ENCODE measurements at regions not wholly inside any gene's neighbourhood (a gene's known extent, or its start where the extent isn't known, plus 50 kb on each side); places are given as distances from the start of the nearest gene placed in this dataset.

DNA sequence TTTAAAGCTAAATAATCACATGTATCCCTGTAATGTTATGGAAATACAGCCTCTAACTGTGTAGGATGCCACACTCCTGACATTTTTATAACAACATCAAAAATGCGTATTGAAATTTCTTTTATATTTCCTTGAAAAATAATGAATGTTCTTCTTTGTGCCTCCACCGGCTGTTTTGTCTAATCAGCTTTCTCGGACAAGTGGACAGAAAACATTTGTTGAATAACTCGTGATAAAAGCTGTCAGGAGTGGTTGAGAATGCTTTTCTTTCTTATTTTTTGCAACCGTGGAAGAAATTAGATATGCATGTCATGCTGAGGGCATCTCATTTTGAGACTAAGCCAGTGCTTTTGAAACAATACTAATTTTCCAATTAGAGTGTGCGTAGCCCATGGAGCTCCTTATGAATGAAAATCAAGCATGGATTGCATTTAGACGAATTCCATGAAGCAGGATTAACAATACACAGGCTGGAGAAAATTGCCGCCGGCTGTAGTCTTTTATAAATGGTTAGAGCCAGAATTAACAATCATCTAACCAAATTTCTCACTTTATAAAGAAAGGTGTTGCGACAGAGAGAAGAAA is 614.5 kb upstream of the LCORL start:
- TF ChIP-seq, protein P1, sequence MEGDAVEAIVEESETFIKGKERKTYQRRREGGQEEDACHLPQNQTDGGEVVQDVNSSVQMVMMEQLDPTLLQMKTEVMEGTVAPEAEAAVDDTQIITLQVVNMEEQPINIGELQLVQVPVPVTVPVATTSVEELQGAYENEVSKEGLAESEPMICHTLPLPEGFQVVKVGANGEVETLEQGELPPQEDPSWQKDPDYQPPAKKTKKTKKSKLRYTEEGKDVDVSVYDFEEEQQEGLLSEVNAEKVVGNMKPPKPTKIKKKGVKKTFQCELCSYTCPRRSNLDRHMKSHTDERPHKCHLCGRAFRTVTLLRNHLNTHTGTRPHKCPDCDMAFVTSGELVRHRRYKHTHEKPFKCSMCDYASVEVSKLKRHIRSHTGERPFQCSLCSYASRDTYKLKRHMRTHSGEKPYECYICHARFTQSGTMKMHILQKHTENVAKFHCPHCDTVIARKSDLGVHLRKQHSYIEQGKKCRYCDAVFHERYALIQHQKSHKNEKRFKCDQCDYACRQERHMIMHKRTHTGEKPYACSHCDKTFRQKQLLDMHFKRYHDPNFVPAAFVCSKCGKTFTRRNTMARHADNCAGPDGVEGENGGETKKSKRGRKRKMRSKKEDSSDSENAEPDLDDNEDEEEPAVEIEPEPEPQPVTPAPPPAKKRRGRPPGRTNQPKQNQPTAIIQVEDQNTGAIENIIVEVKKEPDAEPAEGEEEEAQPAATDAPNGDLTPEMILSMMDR (IDR thresholded peaks at IDR 0.05; ENCODE audit: low read depth, low read length, poor library complexity, severe bottlenecking), result no peak
- TF ChIP-seq EZH2phosphoT487 (IDR thresholded peaks at IDR 0.05; ENCODE audit: borderline replicate concordance, low read length), result no peak

Measured in DOHH2 (cell line).